GM18951 (cell line): ENCODE measurements at regions not wholly inside any gene's neighbourhood (a gene's known extent, or its start where the extent isn't known, plus 50 kb on each side); places are given as distances from the start of the nearest gene placed in this dataset.
A peak's percentile ranks its signal among the peaks of the same experiment; 100 is the strongest.

Source experiments
- POLR2A ChIP-seq: IDR thresholded peaks from 4 replicates; pipeline ENCODE4 v1.6.1; 2011; ENCODE audit warnings: mild to moderate bottlenecking; ENCODE audit not compliant: insufficient read length, insufficient read depth; ENCODE audit errors: extremely low read depth
- in situ Hi-C: fragments of 300-500 bp; cut with MboI; formaldehyde crosslinking; loops from one replicate; pipeline ENCODE4 v1.12.0; 2022; ENCODE audit warnings: low sequenced_read_pairs, mixed read lengths, inconsistent platforms; ENCODE audit not compliant: unreplicated experiment

GRCh38 chr14:105840266-105841021, 314.1 kb downstream of the TMEM121 start:
- no peak for TF ChIP-seq POLR2A
- in situ Hi-C loops: no loop called here

DNA sequence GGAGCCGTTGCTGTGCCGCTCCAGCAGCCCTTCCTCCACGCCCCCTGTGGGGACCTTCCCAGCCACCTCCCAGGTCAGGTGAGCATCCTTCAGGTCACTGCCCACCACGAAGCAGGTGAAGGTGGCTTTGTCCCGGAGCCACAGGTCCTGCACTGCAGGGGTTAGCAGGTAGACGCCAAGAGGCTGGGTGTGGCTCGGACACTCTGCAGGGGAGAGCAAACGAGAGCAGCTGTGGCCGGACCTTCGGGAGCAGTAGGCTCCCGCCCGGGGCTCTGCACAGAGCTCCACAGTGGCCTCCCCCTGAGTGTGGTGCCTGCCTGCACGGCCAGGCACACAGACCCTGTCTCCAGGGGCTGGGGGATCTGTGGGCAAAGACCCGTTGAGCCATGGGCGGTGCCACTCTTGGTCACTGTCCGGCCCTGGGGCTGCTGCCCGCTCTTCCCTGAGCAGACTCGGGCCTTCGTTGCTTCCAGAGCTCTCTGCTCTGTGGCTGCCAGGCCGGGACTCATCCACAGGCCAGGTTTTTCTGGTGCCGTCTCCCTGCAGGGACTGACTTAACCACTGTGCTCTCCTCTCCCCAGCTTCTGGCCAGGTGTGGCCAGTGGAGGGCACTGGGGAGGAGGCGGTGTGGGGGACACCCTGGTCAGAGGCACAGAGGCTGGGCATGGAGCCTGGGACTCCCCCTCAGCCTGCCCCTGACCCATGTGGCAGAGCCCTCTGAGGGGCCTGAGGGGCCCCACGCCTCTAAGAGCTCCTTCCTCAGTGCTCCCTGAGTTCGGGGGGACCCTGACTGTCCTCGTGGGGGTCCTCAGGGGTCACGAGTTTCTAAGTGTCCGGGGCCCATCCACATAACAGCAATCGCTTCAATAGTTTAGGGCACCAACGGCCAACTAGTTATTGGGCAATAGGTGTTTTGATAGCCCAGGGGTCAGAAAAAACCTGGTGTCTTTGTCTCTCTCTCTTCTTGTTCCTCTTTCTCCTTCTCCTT, 314.9 kb downstream of the TMEM121 start:
- in situ Hi-C loops: no loop called here

GRCh38 chr14:105842105-105842504, 315.7 kb downstream of the TMEM121 start:
- in situ Hi-C loops: no loop called here

More for the DNA sequence above, 314.9 kb downstream of the TMEM121 start:
- peak; percentile 10 for TF ChIP-seq POLR2A

GRCh38 chr14:105843444-105844046, 317.2 kb downstream of the TMEM121 start:
- no peak for TF ChIP-seq POLR2A
- in situ Hi-C loops: no loop called here

More at GRCh38 chr14:105842105-105842504, 315.7 kb downstream of the TMEM121 start:
- no peak for TF ChIP-seq POLR2A

DNA sequence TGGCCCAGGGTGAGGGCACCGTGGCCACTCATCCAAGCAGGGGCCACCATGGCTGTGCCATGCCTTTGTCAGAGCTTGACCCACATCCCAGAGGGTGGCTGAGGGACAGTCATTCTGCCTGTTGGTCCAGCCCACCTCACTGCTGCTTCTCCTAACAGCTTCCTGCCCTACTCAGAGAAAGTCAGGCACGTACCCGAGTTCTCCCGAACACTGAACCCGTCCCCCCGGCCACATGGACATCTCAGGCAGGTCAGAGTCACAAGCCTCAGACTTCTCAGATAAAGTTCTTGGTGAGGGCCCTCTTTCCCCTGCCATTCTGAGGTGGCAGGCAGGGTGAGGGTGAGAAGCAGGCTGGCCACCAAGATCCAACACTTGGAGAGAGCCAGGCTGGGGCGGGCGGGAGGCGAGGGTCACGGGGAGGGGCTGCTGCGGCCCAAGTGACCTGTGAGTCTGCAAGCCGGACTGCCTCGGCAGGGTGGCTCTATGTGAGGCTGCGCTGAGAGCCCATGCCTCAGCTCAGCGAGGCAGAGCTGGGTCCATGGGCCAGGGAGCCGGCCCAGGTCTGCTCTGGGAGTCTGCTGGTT, 317.8 kb downstream of the TMEM121 start:
- in situ Hi-C loops: no loop called here
- no peak for TF ChIP-seq POLR2A

GRCh38 chr14:105844810-105845724, 318.7 kb downstream of the TMEM121 start:
- TF ChIP-seq POLR2A: peak; percentile 27
- in situ Hi-C loops: no loop called here

DNA sequence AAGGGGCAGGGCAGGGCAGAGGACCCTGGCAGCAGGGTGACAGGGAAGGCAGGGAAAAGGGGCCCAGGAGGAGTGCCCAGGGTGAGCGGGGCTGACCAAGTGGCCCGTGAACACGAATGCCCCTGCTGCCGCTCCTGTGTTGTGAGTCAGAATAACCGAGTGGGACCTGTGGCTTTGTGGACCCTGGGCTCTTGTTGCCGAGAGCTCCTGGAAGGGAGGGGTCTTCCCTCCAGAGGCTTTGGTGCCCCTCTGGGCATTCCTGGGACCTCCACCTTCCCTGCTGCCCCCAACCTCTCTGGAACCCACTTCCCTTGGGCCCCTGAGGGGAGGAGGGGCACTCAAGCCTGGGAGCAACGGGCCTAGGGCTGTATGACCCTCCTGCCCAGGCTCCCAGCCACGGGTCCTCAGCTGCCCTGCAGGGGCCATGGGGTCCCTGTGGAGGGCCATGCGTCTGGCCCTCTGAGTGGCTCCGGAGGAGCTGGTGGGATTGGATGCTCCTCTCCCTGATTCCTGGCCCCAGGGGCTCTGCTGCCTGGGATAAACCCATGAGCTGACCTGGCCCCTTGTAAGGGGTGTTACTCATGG, 319.4 kb downstream of the TMEM121 start:
- in situ Hi-C loops: no loop called here
- no peak for TF ChIP-seq POLR2A

GRCh38 chr14:105846312-105846711, 319.9 kb downstream of the TMEM121 start:
- TF ChIP-seq POLR2A: no peak
- in situ Hi-C loops: no loop called here

DNA sequence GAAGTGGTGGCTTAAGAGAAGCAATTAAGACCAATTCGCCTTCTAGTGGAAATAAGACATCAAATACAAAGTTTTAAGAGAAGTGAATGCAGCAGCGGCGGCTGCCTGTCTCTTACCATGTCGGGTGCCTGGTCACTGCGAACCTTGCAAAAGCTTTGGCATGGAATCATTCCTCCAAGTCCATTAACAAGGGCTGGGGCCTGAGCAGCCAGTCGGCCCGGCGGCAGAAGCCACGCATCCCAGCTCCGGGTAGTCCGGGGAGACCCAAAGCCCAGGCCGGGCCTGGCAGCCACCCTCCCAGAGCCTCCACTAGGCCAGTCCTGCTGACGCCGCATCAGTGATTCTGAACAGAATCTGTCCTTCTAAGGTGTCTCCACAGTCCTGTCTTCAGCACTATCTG, 321.0 kb downstream of the TMEM121 start:
- TF ChIP-seq POLR2A: no peak
- in situ Hi-C loops: no loop called here

GRCh38 chr14:105848570-105848969, 322.2 kb downstream of the TMEM121 start:
- TF ChIP-seq POLR2A: no peak
- in situ Hi-C loops: no loop called here

- TF ChIP-seq POLR2A: peak; percentile 9
- in situ Hi-C loops: loop anchor here (5.0 kb wide), 1 partner anchor 47 kb away; no protein-coding TSS in a partner anchor
Observed at GRCh38 chr14:105849933-105850626, 323.7 kb downstream of the TMEM121 start.
